ENCODE measurements at regions not wholly inside any gene's neighbourhood (a gene's known extent, or its start where the extent isn't known, plus 50 kb on each side); places are given as distances from the start of the nearest gene placed in this dataset.

DNA sequence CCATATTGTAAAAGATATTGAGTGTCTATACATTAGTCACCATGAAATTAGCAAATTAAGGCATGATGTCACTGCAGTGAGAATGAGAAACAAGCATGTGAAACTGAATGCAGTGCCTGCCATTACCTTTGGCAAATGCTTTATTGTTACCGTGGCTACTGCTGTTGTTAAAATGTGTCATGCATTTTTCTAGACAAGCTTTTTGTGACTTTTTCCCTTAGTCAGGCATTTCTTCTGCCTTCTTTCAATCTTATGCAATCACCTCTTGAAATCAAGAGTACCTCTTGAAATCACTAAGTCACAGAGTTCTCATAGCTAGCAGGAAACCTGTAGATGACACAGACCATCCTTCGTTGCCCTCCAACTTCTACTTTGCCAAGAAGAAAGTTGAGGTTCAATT is 461.7 kb upstream of the TENM4 start:
- DNase-seq = no peak

DNA sequence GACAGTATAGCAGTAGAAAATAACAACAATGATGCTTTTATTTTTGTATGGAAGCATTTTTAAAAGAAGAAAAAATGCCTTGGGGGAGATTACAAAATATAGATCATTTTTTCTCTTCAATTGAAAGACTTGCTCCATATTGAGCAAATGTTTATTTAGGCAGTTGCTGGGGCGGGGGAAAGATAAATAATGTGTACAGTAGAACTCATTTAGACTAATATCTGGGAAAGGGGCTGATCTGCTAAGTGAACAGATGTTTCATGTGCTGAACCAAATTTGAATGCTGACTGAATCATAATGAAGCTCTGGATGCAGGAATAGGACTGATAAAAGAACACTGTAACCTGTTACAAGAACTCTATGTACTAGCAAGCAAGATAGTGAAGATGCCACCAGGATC is 457.1 kb upstream of the TENM4 start:
- DNase-seq = no peak

GRCh38 chr11:79896258-79896657 is 455.4 kb upstream of the TENM4 start:
- no peak for DNase-seq

DNA sequence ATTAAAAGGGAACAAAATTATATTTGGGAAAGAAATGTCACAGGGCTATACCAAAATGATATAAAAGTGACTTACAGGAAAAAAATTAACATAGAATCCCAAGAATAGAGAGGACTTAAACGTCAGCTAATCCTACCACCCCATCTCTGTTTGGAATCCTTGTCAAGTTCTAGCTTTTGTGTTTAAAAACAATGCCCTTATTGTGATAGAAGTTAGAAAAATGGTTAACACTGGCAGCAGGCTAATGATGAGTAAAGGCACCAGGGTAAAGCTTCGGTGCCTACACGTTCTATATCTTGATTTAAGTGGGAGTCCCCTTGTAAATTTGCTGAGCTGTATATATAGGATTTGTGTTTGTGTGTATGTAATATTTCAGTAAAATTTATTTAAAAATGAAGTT is 453.3 kb upstream of the TENM4 start:
- DNase-seq = no peak

DNA sequence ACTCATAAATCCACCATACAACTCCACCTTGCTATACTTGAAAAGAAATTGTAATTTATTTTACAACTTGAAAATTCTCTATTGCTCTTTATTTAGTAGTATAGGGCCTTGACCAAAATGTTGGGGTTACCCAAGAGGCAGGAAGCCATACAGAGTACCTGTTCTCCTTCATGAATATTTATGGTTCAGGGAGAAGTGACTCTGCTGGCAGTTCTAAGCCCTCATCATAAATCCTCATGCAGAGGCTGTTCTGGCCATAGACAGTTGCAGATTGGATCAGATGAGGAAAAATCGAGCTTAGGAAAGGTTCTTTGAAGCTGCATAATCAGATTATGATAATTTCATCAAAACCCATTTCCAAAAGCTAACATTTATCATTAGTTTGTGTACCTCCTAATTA is 449.4 kb upstream of the TENM4 start:
- no peak for DNase-seq

DNA sequence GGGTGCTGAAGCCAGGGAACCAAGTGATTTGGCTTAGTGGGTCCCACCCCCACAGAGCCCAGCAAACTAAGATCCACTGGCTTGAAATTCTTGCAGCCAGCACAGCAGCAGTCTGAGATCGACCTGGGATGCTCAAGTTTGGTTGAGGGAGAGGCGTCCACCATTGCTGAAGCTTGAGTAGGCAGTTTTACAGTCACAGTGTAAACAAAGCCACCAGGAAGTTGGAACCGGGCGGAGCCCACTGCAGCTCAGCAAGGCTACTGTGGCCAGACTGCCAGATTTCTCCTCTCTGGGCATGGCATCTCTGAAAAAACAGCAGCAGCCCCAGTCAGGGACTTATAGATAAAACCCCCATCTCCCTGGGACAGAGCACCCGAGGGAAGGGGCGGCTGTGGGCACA is 424.1 kb upstream of the TENM4 start:
- DNase-seq = no peak

DNA sequence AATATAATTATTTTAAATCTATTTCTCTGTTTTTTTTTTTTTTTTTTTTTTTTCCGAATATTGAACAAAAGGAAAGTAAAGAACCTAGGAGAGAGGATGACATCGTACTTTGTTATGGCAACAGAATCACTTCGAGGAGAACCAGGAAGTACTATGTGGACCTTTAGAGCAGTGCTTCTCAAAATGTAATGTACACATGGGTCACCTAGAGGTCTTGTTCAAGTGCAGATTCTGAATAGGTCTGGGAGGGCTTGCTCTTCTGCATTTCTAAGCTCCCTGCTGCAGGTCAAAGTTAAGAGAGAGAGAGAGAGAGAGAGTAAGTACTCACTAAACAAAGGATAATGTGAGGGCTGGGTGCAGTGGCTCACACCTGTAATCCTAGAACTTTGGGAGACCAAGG is 419.5 kb upstream of the TENM4 start:
- no peak for DNase-seq

GRCh38 chr11:79857377-79858214 is 416.8 kb upstream of the TENM4 start:
- DNase-seq = no peak

DNA sequence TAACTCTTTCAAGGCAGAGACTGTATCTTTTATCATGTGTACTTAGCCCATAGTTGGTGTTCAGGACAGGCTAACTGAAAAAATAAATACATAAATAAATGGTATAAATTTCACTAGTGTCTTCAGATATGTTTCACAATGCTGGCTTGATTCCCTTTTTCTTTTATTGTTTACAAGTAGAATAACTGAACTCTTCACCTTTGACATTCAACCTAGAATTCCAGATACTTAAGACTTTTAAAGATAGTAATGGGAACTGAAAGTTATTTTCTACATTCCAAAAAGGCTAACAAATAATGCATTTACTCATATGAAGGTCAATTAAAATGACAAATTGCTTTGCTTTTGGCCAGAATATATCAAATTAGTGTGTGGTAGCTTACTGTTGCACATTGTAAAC is 411.3 kb upstream of the TENM4 start:
- no peak for DNase-seq

GRCh38 chr11:79845002-79845709 is 404.3 kb upstream of the TENM4 start:
- no peak for DNase-seq

GRCh38 chr11:79834015-79834414 is 393.2 kb upstream of the TENM4 start:
- no peak for DNase-seq

DNA sequence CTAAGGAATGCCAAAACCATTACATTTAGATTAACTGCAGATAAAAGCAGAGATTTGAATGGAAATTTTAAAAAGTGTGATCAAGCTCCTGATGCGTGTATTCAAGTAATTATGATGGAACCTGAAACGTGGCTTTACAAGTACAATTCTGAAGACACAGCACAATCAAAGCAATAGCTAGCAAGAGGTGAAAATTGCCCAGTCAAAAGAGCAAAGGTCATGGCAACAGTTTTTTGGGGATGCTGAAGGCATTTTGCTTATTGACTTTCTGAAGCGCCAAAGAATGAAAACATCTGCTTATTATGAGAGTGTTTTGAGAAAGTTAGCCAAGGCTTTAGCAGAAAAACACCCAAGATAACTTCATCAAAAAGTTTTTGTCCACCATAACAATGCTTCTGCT is 389.6 kb upstream of the TENM4 start:
- DNase-seq = no peak

GRCh38 chr11:79829891-79830290 is 389.1 kb upstream of the TENM4 start:
- no peak for DNase-seq

DNA sequence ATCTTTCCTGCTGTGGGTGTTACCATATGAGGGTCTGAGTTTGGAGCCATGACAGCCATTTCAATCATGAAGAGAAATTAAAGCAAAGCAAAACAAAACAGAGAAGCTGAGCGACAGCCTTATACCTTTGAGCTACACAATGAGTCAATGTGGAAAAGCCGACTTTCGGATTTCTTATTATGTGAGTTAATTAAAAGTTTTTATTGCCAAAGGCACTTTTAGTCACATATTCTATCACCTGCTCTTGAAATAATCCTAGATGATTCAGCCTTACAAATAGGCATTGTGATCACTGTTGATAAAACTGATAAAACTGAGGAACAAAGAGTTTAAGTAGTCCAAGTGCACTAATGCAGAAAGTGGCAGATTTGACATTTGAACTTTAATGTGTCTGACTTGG is 381.9 kb upstream of the TENM4 start:
- DNase-seq = no peak

DNA sequence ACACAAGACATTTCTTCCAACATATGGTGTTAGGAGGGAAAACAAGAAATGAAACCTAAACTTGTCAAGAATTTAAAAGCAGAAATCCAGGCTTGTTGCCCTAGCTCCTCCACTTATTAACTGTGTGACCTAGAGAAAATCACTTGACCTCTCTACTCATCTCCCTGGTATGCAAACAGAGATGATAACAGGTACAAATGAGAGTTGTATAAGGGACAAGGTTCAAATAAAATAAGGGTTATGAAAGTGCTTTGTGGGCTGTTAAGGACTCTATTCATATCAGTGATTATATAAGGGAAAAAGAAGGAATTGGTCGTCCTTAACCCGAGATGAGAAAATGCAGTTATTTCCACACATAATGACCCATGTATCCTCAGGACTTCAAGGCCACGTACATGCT is 372.7 kb upstream of the TENM4 start:
- DNase-seq = no peak

DNA sequence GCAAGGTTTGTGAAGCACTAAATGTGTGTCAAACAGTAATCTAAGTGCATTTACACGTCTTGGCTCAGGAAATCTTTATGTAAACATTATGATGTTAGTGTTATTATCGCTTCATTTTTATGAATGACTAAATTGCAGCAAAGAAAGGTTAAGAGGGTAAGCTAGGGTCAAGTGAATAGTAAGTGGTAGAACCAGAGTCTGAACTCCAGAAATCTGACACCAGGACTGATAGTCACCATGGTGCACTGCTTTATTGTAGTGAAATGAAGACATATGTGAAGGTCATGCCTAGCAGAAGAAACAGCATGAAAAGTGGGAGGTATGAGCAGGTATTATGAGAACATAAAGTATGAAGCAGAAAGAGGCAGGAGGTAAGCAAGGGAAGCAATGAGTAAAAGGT is 368.7 kb upstream of the TENM4 start:
- no peak for DNase-seq

DNA sequence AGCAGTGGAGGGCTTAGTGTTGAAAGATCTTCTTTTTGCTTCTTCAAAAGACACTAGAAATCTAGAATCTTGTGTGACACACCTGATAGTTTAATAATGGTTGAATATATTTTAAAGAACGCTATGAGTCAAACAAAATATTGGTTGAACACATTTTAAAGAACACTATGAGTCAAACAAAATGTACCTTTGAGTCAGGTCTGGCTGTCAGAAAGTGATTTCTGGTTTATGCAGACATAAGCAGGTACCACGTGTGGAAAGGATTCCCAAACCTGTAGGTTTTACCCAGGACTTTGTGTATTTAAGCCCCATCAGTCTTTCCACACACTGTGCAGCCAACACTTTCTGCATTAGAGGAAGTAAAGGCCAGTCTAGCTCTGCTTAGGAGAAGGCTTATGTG is 366.7 kb upstream of the TENM4 start:
- DNase-seq = no peak

DNA sequence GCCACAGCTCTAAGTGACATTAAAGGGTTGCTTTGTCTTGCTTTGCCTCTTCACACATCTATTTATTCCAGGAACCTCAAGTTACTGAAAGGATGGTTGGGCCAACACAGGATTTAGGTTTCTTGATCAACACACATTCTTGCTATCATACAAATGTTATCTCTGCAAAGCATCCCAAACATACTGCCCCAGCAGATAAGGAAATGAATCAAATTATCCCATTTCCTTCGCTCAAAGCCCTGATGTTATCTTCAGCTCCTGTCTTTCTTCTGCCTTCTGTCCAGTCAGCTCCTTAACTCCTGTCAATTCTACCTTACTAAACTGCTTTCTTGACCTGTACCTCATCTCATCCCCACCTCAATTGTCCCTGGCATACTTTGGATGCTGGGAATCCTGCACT is 355.9 kb upstream of the TENM4 start:
- no peak for DNase-seq

DNA sequence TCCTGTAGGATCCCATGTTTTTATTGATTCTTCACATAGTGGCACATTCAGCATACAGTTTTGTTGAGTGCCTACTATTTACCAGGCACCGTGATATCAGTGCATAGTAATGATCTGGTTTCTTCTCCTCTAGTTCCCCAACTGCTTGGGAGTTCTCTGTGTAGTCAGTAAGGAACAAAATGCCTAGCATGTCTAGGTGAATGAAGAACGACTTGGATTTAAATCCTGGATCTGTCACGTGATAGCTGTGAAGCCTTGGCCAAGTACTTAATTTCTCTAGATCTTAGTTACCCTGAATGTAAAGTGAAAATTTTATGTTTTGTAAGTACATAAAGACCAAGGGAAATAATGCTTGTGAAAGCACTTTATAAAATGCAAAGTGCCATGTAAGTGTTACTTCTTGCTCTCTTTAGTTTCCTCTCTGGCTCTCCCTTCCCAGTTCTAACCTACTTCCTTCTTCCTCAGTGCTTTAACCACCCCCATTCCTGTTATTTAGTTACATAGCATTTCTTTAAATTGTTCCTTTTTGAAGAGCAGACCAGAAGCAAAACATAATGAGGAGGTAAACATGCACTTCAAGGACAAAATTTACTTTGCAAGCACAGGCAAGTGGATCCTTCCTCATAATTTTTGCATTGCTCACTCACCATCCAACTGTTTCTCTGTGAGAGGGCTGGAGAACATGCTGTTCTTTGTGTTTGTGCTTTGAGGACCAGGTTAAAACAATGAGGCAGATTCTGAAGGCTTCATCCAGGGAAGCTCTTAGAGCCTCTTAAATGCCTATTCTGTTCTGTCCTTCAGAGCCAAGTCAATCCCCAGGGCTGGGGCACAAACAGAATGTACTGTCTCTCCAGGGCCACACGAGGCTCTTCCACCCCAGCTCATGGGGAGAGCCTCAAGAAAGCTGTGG is 353.9 kb upstream of the TENM4 start:
- DNase-seq = no peak

DNA sequence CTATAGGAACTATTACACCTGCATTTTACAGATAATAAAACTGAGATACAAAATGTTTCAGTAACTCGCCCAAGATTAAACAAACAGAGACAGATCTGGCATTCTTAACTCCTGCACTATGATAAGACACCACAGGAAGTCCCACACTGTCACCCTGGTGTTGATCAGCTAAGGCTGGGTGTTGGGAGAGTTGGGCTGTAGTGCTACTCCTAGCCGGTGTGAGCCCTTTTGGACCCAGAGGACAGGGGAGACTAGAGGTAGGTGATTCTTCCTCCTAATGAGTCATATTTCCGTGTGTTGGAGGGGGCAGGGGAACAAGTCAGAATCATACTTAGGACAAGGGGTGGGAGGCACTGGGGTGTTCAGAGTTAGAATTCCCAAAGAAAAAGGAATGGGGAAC is 353.2 kb upstream of the TENM4 start:
- DNase-seq = no peak

DNA sequence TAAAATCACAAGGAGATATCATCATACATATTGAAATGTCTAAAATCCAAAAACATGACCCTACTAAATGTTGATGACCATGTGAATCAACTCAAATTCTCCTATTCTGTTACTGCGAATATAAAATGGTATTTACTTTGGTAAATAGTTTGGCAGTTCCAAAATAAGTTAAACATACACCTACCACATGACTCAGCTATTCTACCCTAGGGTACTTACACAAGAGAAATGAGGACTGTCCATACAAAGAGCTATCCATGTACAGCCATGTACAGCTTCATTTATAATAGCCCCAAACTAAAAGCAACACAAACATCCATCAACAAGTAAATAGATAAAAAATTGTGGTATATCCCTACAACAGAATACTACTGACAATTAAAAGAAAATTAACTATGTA is 346.1 kb upstream of the TENM4 start:
- DNase-seq = no peak

DNA sequence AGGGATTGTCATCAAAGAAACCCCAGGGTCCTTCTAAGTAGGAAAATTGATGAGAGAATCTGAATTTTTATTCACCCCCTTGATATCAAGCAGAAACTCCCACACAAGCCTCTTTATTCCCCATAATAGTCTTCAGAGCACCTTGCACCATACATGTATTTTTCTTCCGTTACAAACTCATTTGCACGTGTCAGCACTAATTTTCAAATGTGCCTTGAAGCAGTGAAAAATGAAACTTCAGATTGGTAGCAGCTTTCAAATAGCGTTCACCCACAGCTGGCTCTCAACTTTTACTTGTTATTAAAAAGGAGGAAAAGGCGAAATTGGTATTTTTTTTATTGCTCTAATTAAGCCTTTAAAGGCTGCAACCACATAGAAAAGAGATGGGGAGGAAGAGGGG is 343.0 kb upstream of the TENM4 start:
- no peak for DNase-seq

- DNase-seq = no peak
Measured at GRCh38 chr11:79768343-79768742, 327.5 kb upstream of the TENM4 start.

Data from NCI-H2107 (cell line).